ENCODE measurements at regions not wholly inside any gene's neighbourhood (a gene's known extent, or its start where the extent isn't known, plus 50 kb on each side); places are given as distances from the start of the nearest gene placed in this dataset.

- TF ChIP-seq ZFHX2 (tag by site-specific recombination; conservative IDR thresholded peaks at IDR 0.05) (no peak), ATF2 (tag by site-specific recombination; IDR thresholded peaks at IDR 0.05; ENCODE audit: low read depth) (no peak), PRDM1 (tag by site-specific recombination; IDR thresholded peaks at IDR 0.05) (no peak), FEZF1 (tag by site-specific recombination; IDR thresholded peaks at IDR 0.05) (no peak), ZNF157 (tag by site-specific recombination; IDR thresholded peaks at IDR 0.05) (no peak), PRDM2 (tag by site-specific recombination; IDR thresholded peaks at IDR 0.05; ENCODE audit: borderline replicate concordance) (no peak), IKZF3 (tag by site-specific recombination; IDR thresholded peaks at IDR 0.05) (no peak)
- no peaks in the 10 kb centered on the region for H3K9me3 ChIP-seq (ENCODE audit: control insufficient read depth, insufficient read depth, low read depth, low read length)
- H3K4me3 ChIP-seq (ENCODE audit: low read depth, low read length): no peak overlapping the region
- no peaks in the 10 kb centered on the region for H3K36me3 ChIP-seq (ENCODE audit: control insufficient read depth in 2 of 2, insufficient read depth in 1 of 2, low read length in 2 of 2)
- POLR2A ChIA-PET: no interaction called here
- H3K4me1 ChIP-seq (ENCODE audit: control insufficient read depth, insufficient read depth, low read length): no peaks in the 10 kb centered on the region
- H3K27ac ChIP-seq (ENCODE audit: extremely low read depth, low read depth, low read length): no peak overlapping the region
- CTCF ChIA-PET: interaction anchor here (0.6 to 1.0 kb wide), 3 partner anchors 12 to 194 kb away, joined by 4 to 6 read pairs (median 5); no protein-coding TSS in a partner anchor
These were observed 256.6 kb downstream of the UTP18 start for GRCh38 chr17:51516924-51517323.

GRCh38 chr17:51524524-51524923 lies 264.2 kb downstream of the UTP18 start:
- TF ChIP-seq ZNF544 (tag by site-specific recombination; IDR thresholded peaks at IDR 0.05) (no peak), ZNF146 (tag by site-specific recombination; IDR thresholded peaks at IDR 0.05) (0 out of 2 replicates have a peak, but pooled peaks have one; percentile 7)
- ChIA-PET POLR2A (no interaction called here), CTCF (interaction anchor here (0.8 to 0.9 kb wide), 2 partner anchors 11 to 63 kb away, joined by 3 read pairs; no protein-coding TSS in a partner anchor)
- H3K4me3 ChIP-seq (ENCODE audit: low read depth, low read length): no peak overlapping the region
- H3K9me3 ChIP-seq (ENCODE audit: control insufficient read depth, insufficient read depth, low read depth, low read length): no peaks in the 10 kb centered on the region
- no peaks in the 10 kb centered on the region for H3K36me3 ChIP-seq (ENCODE audit: control insufficient read depth in 2 of 2, insufficient read depth in 1 of 2, low read length in 2 of 2)
- H3K4me1 ChIP-seq (ENCODE audit: control insufficient read depth, insufficient read depth, low read length): no peaks in the 10 kb centered on the region
- no peak overlapping the region for H3K27ac ChIP-seq (ENCODE audit: extremely low read depth, low read depth, low read length)

GRCh38 chr17:51526507-51526906 lies 266.2 kb downstream of the UTP18 start:
- no peaks in the 10 kb centered on the region for H3K9me3 ChIP-seq (ENCODE audit: control insufficient read depth, insufficient read depth, low read depth, low read length)
- ChIA-PET CTCF (interaction anchor here (0.7 to 1.2 kb wide), 2 partner anchors 10 to 141 kb away, joined by 3 to 5 read pairs; no protein-coding TSS in a partner anchor), POLR2A (no interaction called here)
- H3K36me3 ChIP-seq (ENCODE audit: control insufficient read depth in 2 of 2, insufficient read depth in 1 of 2, low read length in 2 of 2): no peaks in the 10 kb centered on the region
- H3K27ac ChIP-seq (ENCODE audit: extremely low read depth, low read depth, low read length): no peak overlapping the region
- H3K4me1 ChIP-seq (ENCODE audit: control insufficient read depth, insufficient read depth, low read length): no peaks in the 10 kb centered on the region
- no peak overlapping the region for H3K4me3 ChIP-seq (ENCODE audit: low read depth, low read length)
- TF ChIP-seq ZNF473 (tag by site-specific recombination; IDR thresholded peaks at IDR 0.05): no peak
- no peak for TF ChIP-seq ZNF488 (tag by site-specific recombination; IDR thresholded peaks at IDR 0.05)
- TF ChIP-seq ZEB2 (tag by site-specific recombination; IDR thresholded peaks at IDR 0.05): no peak
